Lung (tissue), 11 donors: ENCODE measurements at regions not wholly inside any gene's neighbourhood (a gene's known extent, or its start where the extent isn't known, plus 50 kb on each side); places are given as distances from the start of the nearest gene placed in this dataset.

ENCODE experiments used
- ATAC-seq: fragments of 200-7000 bp; cut with Tn5 transposase; one replicate; pipeline ENCODE4 v1.9.1; 2020; ENCODE audit warnings: moderate number of reproducible peaks; ENCODE audit not compliant: insufficient read depth, low FRiP score
- DNase-seq, 3 donors: peaks; one replicate each; pipeline ENCODE4 v3.0.0-alpha.2; 2013 to 2017
- H3K27ac ChIP-seq, 2 donors: one replicate each; pipeline ENCODE4 v1.5.1; 2013; ENCODE audit warnings: mild to moderate bottlenecking in 2 of 2, moderate library complexity in 2 of 2, control low read depth in 1 of 2, inconsistent platforms in 1 of 2, low read depth in 1 of 2, low read length in 1 of 2
- H3K27me3 ChIP-seq, 3 donors: one replicate each; pipeline ENCODE4 v1.5.1; 2013; ENCODE audit warnings: low read length in 2 of 3; ENCODE audit not compliant: control insufficient read depth in 3 of 3, insufficient read depth in 3 of 3
- H3K36me3 ChIP-seq, 4 donors: one replicate each; pipeline ENCODE4 v1.5.1; 2013; ENCODE audit warnings: low read length in 4 of 4, mild to moderate bottlenecking in 1 of 4, moderate library complexity in 1 of 4; ENCODE audit not compliant: control insufficient read depth in 4 of 4, insufficient read depth in 4 of 4
- H3K4me1 ChIP-seq, 5 donors: one replicate each; pipeline ENCODE4 v1.5.1; 2013; ENCODE audit warnings: low read length in 5 of 5, mild to moderate bottlenecking in 2 of 5, moderate library complexity in 1 of 5; ENCODE audit not compliant: control insufficient read depth in 5 of 5, insufficient read depth in 5 of 5
- H3K4me3 ChIP-seq: one replicate; pipeline ENCODE4 v1.5.1; 2013; ENCODE audit warnings: mild to moderate bottlenecking, control low read depth, moderate library complexity
- H3K9ac ChIP-seq, 2 donors: one replicate each; pipeline ENCODE4 v1.5.1; 2013; ENCODE audit warnings: low read length in 2 of 2, control low read depth in 1 of 2; ENCODE audit not compliant: insufficient read depth in 1 of 2
- H3K9me3 ChIP-seq, 4 donors: one replicate each; pipeline ENCODE4 v1.5.1; 2013; ENCODE audit warnings: low read length in 3 of 4, mild to moderate bottlenecking in 1 of 4, moderate library complexity in 1 of 4; ENCODE audit not compliant: control insufficient read depth in 4 of 4, insufficient read depth in 3 of 4
- CTCF ChIP-seq: IDR thresholded peaks from 2 replicates; pipeline ENCODE4 v1.5.1; 2012; ENCODE audit warnings: mild to moderate bottlenecking; ENCODE audit errors: control extremely low read depth, extremely low read depth
- WGBS, 2 donors: extraction: QIAGEN DNeasy Blood & Tissue Kit; methylation state at CpG; one replicate each; pipeline ENCODE4 v1.1.7; 2013; 5-methylcytosine and 5-hydroxymethylcytosine counted together
- donor health status: control.
- donor health status: control.
- donor health status: Bipolar disorder and iron deficiency.
- donor health status: healthy.
- donor health status: DM: yes; HTN: yes; CAD: no.

GRCh38 chr9:1698991-1699390, 316.2 kb upstream of the SMARCA2 start:
- Histone ChIP-seq H3K27me3 (no peaks in the 10 kb centered on the region), H3K4me3 (no peak overlapping the region), H3K36me3 (no peaks in the 10 kb centered on the region), H3K27ac (no peak overlapping the region), H3K4me1 (no peaks in the 10 kb centered on the region), H3K9me3 (no peaks in the 10 kb centered on the region), H3K9ac (no peak overlapping the region)
- ATAC-seq: no peak
- TF ChIP-seq CTCF: no peak
- WGBS, 2 donors: 91 to 92% methylated on average over 5 of the region's 5 CpGs
- DNase-seq: no peak

GRCh38 chr9:1701113-1701512, 314.0 kb upstream of the SMARCA2 start:
- no peak for TF ChIP-seq CTCF

GRCh38 chr9:1702701-1703100, 312.4 kb upstream of the SMARCA2 start:
- DNase-seq (no peak), ATAC-seq (no peak)
- H3K27ac ChIP-seq: no peak overlapping the region

More at GRCh38 chr9:1701113-1701512, 314.0 kb upstream of the SMARCA2 start:
- Histone ChIP-seq H3K4me1 (no peaks in the 10 kb centered on the region), H3K9ac (no peak overlapping the region), H3K36me3 (no peaks in the 10 kb centered on the region), H3K27me3 (no peaks in the 10 kb centered on the region), H3K9me3 (peaks cover 0 to 2% (median 0%) of the 10 kb centered on the region in 4 donors), H3K27ac (no peak overlapping the region), H3K4me3 (no peak overlapping the region)
- DNase-seq (no peak), ATAC-seq (no peak)
- WGBS, 2 donors: 90 to 93% methylated on average over 2 of the region's 2 CpGs

More at GRCh38 chr9:1702701-1703100, 312.4 kb upstream of the SMARCA2 start:
- 72 to 74% methylated on average over 3 of the region's 3 CpGs for WGBS, 2 donors
- no peak for TF ChIP-seq CTCF
- peaks cover 0 to 2% (median 0%) of the 10 kb centered on the region in 4 donors for H3K9me3 ChIP-seq
- no peaks in the 10 kb centered on the region for H3K27me3 ChIP-seq
- no peak overlapping the region for H3K9ac ChIP-seq
- H3K36me3 ChIP-seq: no peaks in the 10 kb centered on the region
- H3K4me3 ChIP-seq: no peak overlapping the region
- H3K4me1 ChIP-seq: no peaks in the 10 kb centered on the region
